IPS-20b (cell line): ENCODE measurements at regions not wholly inside any gene's neighbourhood (a gene's known extent, or its start where the extent isn't known, plus 50 kb on each side); places are given as distances from the start of the nearest gene placed in this dataset.

Experiments used
- H3K27ac ChIP-seq: one replicate; pipeline ENCODE4 v1.5.1; 2013; ENCODE audit warnings: low read length
- H3K27me3 ChIP-seq: 2 replicates; pipeline ENCODE4 v1.6.1; 2013; ENCODE audit warnings: mild to moderate bottlenecking, low read length, inconsistent platforms; ENCODE audit not compliant: insufficient read depth
- H3K36me3 ChIP-seq: 2 replicates; pipeline ENCODE4 v1.6.1; 2013; ENCODE audit warnings: low read depth, mild to moderate bottlenecking, inconsistent platforms, low read length, moderate library complexity; ENCODE audit not compliant: insufficient read depth
- H3K4me1 ChIP-seq: 2 replicates; pipeline ENCODE4 v1.6.1; 2013; ENCODE audit warnings: mild to moderate bottlenecking, control low read depth, inconsistent platforms, low read length, moderate library complexity; ENCODE audit not compliant: insufficient read depth
- H3K4me3 ChIP-seq: 2 replicates; pipeline ENCODE4 v1.5.1; 2013; ENCODE audit warnings: mild to moderate bottlenecking, low read length, inconsistent platforms
- H3K9ac ChIP-seq: 2 replicates; pipeline ENCODE4 v1.6.1; 2013; ENCODE audit warnings: low read depth, mild to moderate bottlenecking, inconsistent platforms, low read length, moderate library complexity
- H3K9me3 ChIP-seq: 2 replicates; pipeline ENCODE4 v1.6.1; 2013; ENCODE audit warnings: mild to moderate bottlenecking, low read depth, low read length, inconsistent platforms; ENCODE audit not compliant: insufficient read depth

DNA sequence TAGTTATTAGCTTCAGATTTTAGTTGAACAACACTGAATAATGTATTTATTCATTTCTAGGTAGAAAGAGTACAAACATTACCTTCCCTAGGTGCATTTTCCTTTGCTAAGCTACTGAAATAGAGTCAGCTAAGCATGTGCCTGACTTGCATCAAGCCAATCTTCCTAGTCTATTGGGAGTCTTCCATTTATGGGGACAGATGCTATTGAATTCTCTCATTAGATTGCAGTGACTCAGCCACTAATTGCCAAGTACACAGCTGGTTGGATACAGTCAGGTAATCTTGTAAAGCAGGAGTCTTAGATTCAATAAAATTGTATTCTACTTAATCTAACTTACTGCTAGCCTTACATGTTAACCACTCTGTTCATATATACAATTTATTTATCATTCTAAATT is 55.2 kb upstream of the RPS13 start:
- no peaks in the 10 kb centered on the region for H3K27me3 ChIP-seq
- no peak overlapping the region for H3K4me3 ChIP-seq
- 0 out of 2 replicates have a peak, but pooled peaks cover 5% of the 10 kb centered on the region for H3K4me1 ChIP-seq
- H3K9me3 ChIP-seq: no peaks in the 10 kb centered on the region
- peaks cover 70% of the 10 kb centered on the region for H3K36me3 ChIP-seq
- no peak overlapping the region for H3K27ac ChIP-seq
- no peak overlapping the region for H3K9ac ChIP-seq

GRCh38 chr11:17129003-17129402 is 51.5 kb upstream of the RPS13 start:
- no peaks in the 10 kb centered on the region for H3K9me3 ChIP-seq
- H3K27me3 ChIP-seq: no peaks in the 10 kb centered on the region
- H3K27ac ChIP-seq: no peak overlapping the region
- H3K36me3 ChIP-seq: peaks cover 64% of the 10 kb centered on the region
- H3K9ac ChIP-seq: no peak overlapping the region
- H3K4me3 ChIP-seq: no peak overlapping the region
- no peaks in the 10 kb centered on the region for H3K4me1 ChIP-seq
